ENCODE measurements at regions not wholly inside any gene's neighbourhood (a gene's known extent, or its start where the extent isn't known, plus 50 kb on each side); places are given as distances from the start of the nearest gene placed in this dataset.

GRCh38 chr2:193124815-193125214 is 930.1 kb upstream of the TMEFF2 start:
- ATAC-seq (ENCODE audit: low FRiP score) = no peak
- no peak for DNase-seq (ENCODE audit: low spot score)
- no peak for TF ChIP-seq CTCF (IDR thresholded peaks at IDR 0.05)

GRCh38 chr2:193114827-193115226 is 920.1 kb upstream of the TMEFF2 start:
- ATAC-seq (ENCODE audit: low FRiP score) = no peak
- DNase-seq (ENCODE audit: low spot score) = no peak
- TF ChIP-seq CTCF (IDR thresholded peaks at IDR 0.05) = no peak

GRCh38 chr2:193112986-193113385 is 918.3 kb upstream of the TMEFF2 start:
- ATAC-seq (ENCODE audit: low FRiP score) (no peak), DNase-seq (ENCODE audit: low spot score) (no peak)
- TF ChIP-seq CTCF (IDR thresholded peaks at IDR 0.05) = no peak

GRCh38 chr2:193103064-193103463 is 908.3 kb upstream of the TMEFF2 start:
- TF ChIP-seq CTCF (IDR thresholded peaks at IDR 0.05) = no peak
- ATAC-seq (ENCODE audit: low FRiP score) (no peak), DNase-seq (ENCODE audit: low spot score) (no peak)

GRCh38 chr2:193101591-193101990 is 906.9 kb upstream of the TMEFF2 start:
- ATAC-seq (ENCODE audit: low FRiP score) = no peak
- TF ChIP-seq CTCF (IDR thresholded peaks at IDR 0.05) = no peak
- DNase-seq (ENCODE audit: low spot score) = no peak

- no peak for DNase-seq (ENCODE audit: low spot score)
- ATAC-seq (ENCODE audit: low FRiP score) = no peak
- no peak for TF ChIP-seq CTCF (IDR thresholded peaks at IDR 0.05)
Measured at GRCh38 chr2:193088026-193088425, 893.3 kb upstream of the TMEFF2 start.

- ATAC-seq (ENCODE audit: low FRiP score) = no peak
- no peak for TF ChIP-seq CTCF (IDR thresholded peaks at IDR 0.05)
Measured at GRCh38 chr2:193076995-193077394, 882.3 kb upstream of the TMEFF2 start.

More at GRCh38 chr2:193076995-193077394, 882.3 kb upstream of the TMEFF2 start:
- DNase-seq (ENCODE audit: low spot score) = no peak

Data from omental fat pad (tissue), 3 donors.